ENCODE measurements at regions not wholly inside any gene's neighbourhood (a gene's known extent, or its start where the extent isn't known, plus 50 kb on each side); places are given as distances from the start of the nearest gene placed in this dataset.

GRCh38 chr15:95091444-95091843, 860.1 kb downstream of the MCTP2 start:
- Histone ChIP-seq H3K9me3 (ENCODE audit: control insufficient read depth in 1 of 2, low read length in 2 of 2) (no peaks in the 10 kb centered on the region), H3K27me3 (ENCODE audit: low read depth, low read length) (no peaks in the 10 kb centered on the region), H3K36me3 (ENCODE audit: control insufficient read depth in 1 of 2, insufficient read depth in 2 of 2, low read length in 2 of 2) (no peaks in the 10 kb centered on the region), H3K4me3 (ENCODE audit: low read depth in 1 of 2, low read length in 2 of 2) (no peak overlapping the region), H3K27ac (ENCODE audit: low read length) (no peak overlapping the region), H3K4me1 (ENCODE audit: control insufficient read depth in 1 of 2, insufficient read depth in 2 of 2, low read length in 2 of 2) (no peaks in the 10 kb centered on the region)

GRCh38 chr15:95095250-95095649, 863.9 kb downstream of the MCTP2 start:
- Histone ChIP-seq H3K27me3 (ENCODE audit: low read depth, low read length) (no peaks in the 10 kb centered on the region), H3K36me3 (ENCODE audit: control insufficient read depth in 1 of 2, insufficient read depth in 2 of 2, low read length in 2 of 2) (no peaks in the 10 kb centered on the region), H3K27ac (ENCODE audit: low read length) (no peak overlapping the region), H3K9me3 (ENCODE audit: control insufficient read depth in 1 of 2, low read length in 2 of 2) (no peaks in the 10 kb centered on the region), H3K4me3 (ENCODE audit: low read depth in 1 of 2, low read length in 2 of 2) (no peak overlapping the region), H3K4me1 (ENCODE audit: control insufficient read depth in 1 of 2, insufficient read depth in 2 of 2, low read length in 2 of 2) (no peaks in the 10 kb centered on the region)

DNA sequence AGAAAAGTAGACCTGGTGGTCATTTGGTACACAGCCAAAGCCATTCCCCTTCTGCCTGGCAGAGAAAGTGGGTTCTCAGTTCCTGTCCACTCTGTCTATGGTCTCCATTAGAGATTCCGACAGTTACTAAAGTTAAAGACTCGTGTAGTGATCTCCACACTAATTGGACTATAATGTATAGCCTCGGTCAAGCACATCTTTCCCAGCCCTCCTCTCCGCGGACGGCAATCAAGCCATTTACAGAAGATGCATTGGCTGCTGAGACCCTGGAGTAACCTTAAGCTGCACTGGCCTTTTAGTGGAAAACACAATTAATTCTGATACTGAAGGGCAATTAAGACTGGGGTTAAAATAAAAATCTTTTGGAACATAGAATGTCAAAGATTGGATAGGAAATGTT, 865.3 kb downstream of the MCTP2 start:
- no peaks in the 10 kb centered on the region for H3K36me3 ChIP-seq (ENCODE audit: control insufficient read depth in 1 of 2, insufficient read depth in 2 of 2, low read length in 2 of 2)
- no peaks in the 10 kb centered on the region for H3K4me1 ChIP-seq (ENCODE audit: control insufficient read depth in 1 of 2, insufficient read depth in 2 of 2, low read length in 2 of 2)
- H3K27me3 ChIP-seq (ENCODE audit: low read depth, low read length), result no peaks in the 10 kb centered on the region
- H3K9me3 ChIP-seq (ENCODE audit: control insufficient read depth in 1 of 2, low read length in 2 of 2), result no peaks in the 10 kb centered on the region
- no peak overlapping the region for H3K27ac ChIP-seq (ENCODE audit: low read length)
- H3K4me3 ChIP-seq (ENCODE audit: low read depth in 1 of 2, low read length in 2 of 2), result no peak overlapping the region

GRCh38 chr15:95097361-95097760, 866.0 kb downstream of the MCTP2 start:
- no peaks in the 10 kb centered on the region for H3K36me3 ChIP-seq (ENCODE audit: control insufficient read depth in 1 of 2, insufficient read depth in 2 of 2, low read length in 2 of 2)

DNA sequence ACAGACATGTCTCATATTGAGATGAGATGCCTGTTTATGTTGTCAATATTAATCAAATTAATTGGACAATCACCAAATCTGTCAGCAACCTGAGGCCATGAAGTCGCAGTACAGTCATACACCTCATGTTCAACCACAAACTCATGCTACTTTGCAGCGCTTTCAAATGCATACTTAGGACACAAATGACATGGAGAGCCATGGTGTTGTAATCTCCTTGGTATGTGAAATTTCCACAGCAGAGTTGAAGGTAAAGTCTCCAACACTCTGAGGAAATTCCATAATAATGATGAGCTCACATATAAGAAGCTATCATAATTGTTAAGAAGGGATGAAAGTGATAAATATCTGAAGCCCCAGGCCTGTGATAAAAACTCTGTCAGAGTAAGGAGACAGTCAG, 873.9 kb downstream of the MCTP2 start:
- Histone ChIP-seq H3K36me3 (ENCODE audit: control insufficient read depth in 1 of 2, insufficient read depth in 2 of 2, low read length in 2 of 2) (no peaks in the 10 kb centered on the region), H3K4me1 (ENCODE audit: control insufficient read depth in 1 of 2, insufficient read depth in 2 of 2, low read length in 2 of 2) (no peaks in the 10 kb centered on the region), H3K27ac (ENCODE audit: low read length) (no peak overlapping the region), H3K9me3 (ENCODE audit: control insufficient read depth in 1 of 2, low read length in 2 of 2) (no peaks in the 10 kb centered on the region), H3K4me3 (ENCODE audit: low read depth in 1 of 2, low read length in 2 of 2) (no peak overlapping the region), H3K27me3 (ENCODE audit: low read depth, low read length) (no peaks in the 10 kb centered on the region)

More at GRCh38 chr15:95097361-95097760, 866.0 kb downstream of the MCTP2 start:
- no peaks in the 10 kb centered on the region for H3K9me3 ChIP-seq (ENCODE audit: control insufficient read depth in 1 of 2, low read length in 2 of 2)
- H3K4me3 ChIP-seq (ENCODE audit: low read depth in 1 of 2, low read length in 2 of 2), result no peak overlapping the region
- no peaks in the 10 kb centered on the region for H3K27me3 ChIP-seq (ENCODE audit: low read depth, low read length)
- no peak overlapping the region for H3K27ac ChIP-seq (ENCODE audit: low read length)
- H3K4me1 ChIP-seq (ENCODE audit: control insufficient read depth in 1 of 2, insufficient read depth in 2 of 2, low read length in 2 of 2), result no peaks in the 10 kb centered on the region

GRCh38 chr15:95106801-95107200, 875.4 kb downstream of the MCTP2 start:
- no peaks in the 10 kb centered on the region for H3K4me1 ChIP-seq (ENCODE audit: control insufficient read depth in 1 of 2, insufficient read depth in 2 of 2, low read length in 2 of 2)
- H3K36me3 ChIP-seq (ENCODE audit: control insufficient read depth in 1 of 2, insufficient read depth in 2 of 2, low read length in 2 of 2), result no peaks in the 10 kb centered on the region
- no peaks in the 10 kb centered on the region for H3K27me3 ChIP-seq (ENCODE audit: low read depth, low read length)
- no peak overlapping the region for H3K27ac ChIP-seq (ENCODE audit: low read length)
- H3K9me3 ChIP-seq (ENCODE audit: control insufficient read depth in 1 of 2, low read length in 2 of 2), result no peaks in the 10 kb centered on the region
- no peak overlapping the region for H3K4me3 ChIP-seq (ENCODE audit: low read depth in 1 of 2, low read length in 2 of 2)

- Histone ChIP-seq H3K4me3 (ENCODE audit: low read depth in 1 of 2, low read length in 2 of 2) (no peak overlapping the region), H3K36me3 (ENCODE audit: control insufficient read depth in 1 of 2, insufficient read depth in 2 of 2, low read length in 2 of 2) (no peaks in the 10 kb centered on the region), H3K9me3 (ENCODE audit: control insufficient read depth in 1 of 2, low read length in 2 of 2) (no peaks in the 10 kb centered on the region), H3K4me1 (ENCODE audit: control insufficient read depth in 1 of 2, insufficient read depth in 2 of 2, low read length in 2 of 2) (no peaks in the 10 kb centered on the region), H3K27me3 (ENCODE audit: low read depth, low read length) (no peaks in the 10 kb centered on the region), H3K27ac (ENCODE audit: low read length) (no peak overlapping the region)
Observed at GRCh38 chr15:95108673-95109072, 877.3 kb downstream of the MCTP2 start.

DNA sequence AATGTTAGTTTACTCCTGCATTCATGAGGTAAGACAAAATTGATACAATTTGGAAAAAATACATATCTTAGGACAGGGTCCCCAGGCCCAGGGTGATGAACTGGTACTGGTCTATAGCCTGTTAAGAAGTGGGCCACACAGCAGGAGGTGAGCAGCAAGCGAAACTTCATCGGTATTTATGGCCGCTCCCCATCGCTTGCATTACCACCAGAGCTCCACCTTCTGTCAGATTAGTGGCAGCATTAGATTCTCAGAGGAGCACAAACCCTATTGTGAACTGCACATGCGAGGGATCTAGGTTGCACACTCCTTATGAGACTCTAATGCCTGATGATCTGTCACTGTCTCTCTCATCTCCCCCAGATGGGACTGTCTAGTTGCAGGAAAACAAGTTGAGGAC, 880.6 kb downstream of the MCTP2 start:
- H3K27ac ChIP-seq (ENCODE audit: low read length), result no peak overlapping the region
- H3K9me3 ChIP-seq (ENCODE audit: control insufficient read depth in 1 of 2, low read length in 2 of 2), result no peaks in the 10 kb centered on the region
- H3K27me3 ChIP-seq (ENCODE audit: low read depth, low read length), result no peaks in the 10 kb centered on the region
- H3K4me3 ChIP-seq (ENCODE audit: low read depth in 1 of 2, low read length in 2 of 2), result no peak overlapping the region
- H3K4me1 ChIP-seq (ENCODE audit: control insufficient read depth in 1 of 2, insufficient read depth in 2 of 2, low read length in 2 of 2), result no peaks in the 10 kb centered on the region
- H3K36me3 ChIP-seq (ENCODE audit: control insufficient read depth in 1 of 2, insufficient read depth in 2 of 2, low read length in 2 of 2), result no peaks in the 10 kb centered on the region

DNA sequence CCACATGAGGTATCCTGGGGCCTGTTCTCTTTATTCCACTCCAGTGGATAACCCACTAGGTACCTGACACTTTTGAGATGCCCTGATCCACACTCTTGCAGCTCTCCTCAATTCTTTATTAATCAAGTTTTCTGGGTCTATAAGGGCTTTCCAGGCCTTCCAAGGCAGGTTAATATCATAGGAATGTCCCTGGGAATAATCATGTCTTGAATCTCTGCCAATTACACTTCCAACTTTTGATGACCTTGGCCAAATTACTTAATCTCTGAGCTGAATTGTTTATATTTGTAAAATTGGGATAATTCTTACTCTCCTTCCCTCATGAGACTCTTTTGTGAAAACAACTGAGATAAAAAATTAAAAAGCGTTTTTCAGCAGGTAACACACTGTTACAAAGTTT, 881.7 kb downstream of the MCTP2 start:
- no peaks in the 10 kb centered on the region for H3K9me3 ChIP-seq (ENCODE audit: control insufficient read depth in 1 of 2, low read length in 2 of 2)

GRCh38 chr15:95119041-95119610, 887.8 kb downstream of the MCTP2 start:
- Histone ChIP-seq H3K27me3 (ENCODE audit: low read depth, low read length) (no peaks in the 10 kb centered on the region), H3K27ac (ENCODE audit: low read length) (no peak overlapping the region), H3K36me3 (ENCODE audit: control insufficient read depth in 1 of 2, insufficient read depth in 2 of 2, low read length in 2 of 2) (no peaks in the 10 kb centered on the region), H3K4me3 (ENCODE audit: low read depth in 1 of 2, low read length in 2 of 2) (no peak overlapping the region), H3K9me3 (ENCODE audit: control insufficient read depth in 1 of 2, low read length in 2 of 2) (no peaks in the 10 kb centered on the region), H3K4me1 (ENCODE audit: control insufficient read depth in 1 of 2, insufficient read depth in 2 of 2, low read length in 2 of 2) (no peaks in the 10 kb centered on the region)

More for the DNA sequence above, 881.7 kb downstream of the MCTP2 start:
- Histone ChIP-seq H3K27ac (ENCODE audit: low read length) (no peak overlapping the region), H3K36me3 (ENCODE audit: control insufficient read depth in 1 of 2, insufficient read depth in 2 of 2, low read length in 2 of 2) (no peaks in the 10 kb centered on the region), H3K27me3 (ENCODE audit: low read depth, low read length) (no peaks in the 10 kb centered on the region), H3K4me1 (ENCODE audit: control insufficient read depth in 1 of 2, insufficient read depth in 2 of 2, low read length in 2 of 2) (no peaks in the 10 kb centered on the region), H3K4me3 (ENCODE audit: low read depth in 1 of 2, low read length in 2 of 2) (no peak overlapping the region)

- Histone ChIP-seq H3K36me3 (ENCODE audit: control insufficient read depth in 1 of 2, insufficient read depth in 2 of 2, low read length in 2 of 2) (no peaks in the 10 kb centered on the region), H3K27me3 (ENCODE audit: low read depth, low read length) (no peaks in the 10 kb centered on the region), H3K27ac (ENCODE audit: low read length) (no peak overlapping the region), H3K4me1 (ENCODE audit: control insufficient read depth in 1 of 2, insufficient read depth in 2 of 2, low read length in 2 of 2) (no peaks in the 10 kb centered on the region), H3K9me3 (ENCODE audit: control insufficient read depth in 1 of 2, low read length in 2 of 2) (no peaks in the 10 kb centered on the region), H3K4me3 (ENCODE audit: low read depth in 1 of 2, low read length in 2 of 2) (no peak overlapping the region)
Observed at GRCh38 chr15:95120595-95120994, 889.2 kb downstream of the MCTP2 start.

GRCh38 chr15:95121191-95121590, 889.8 kb downstream of the MCTP2 start:
- H3K27me3 ChIP-seq (ENCODE audit: low read depth, low read length), result no peaks in the 10 kb centered on the region
- H3K9me3 ChIP-seq (ENCODE audit: control insufficient read depth in 1 of 2, low read length in 2 of 2), result no peaks in the 10 kb centered on the region
- H3K36me3 ChIP-seq (ENCODE audit: control insufficient read depth in 1 of 2, insufficient read depth in 2 of 2, low read length in 2 of 2), result no peaks in the 10 kb centered on the region
- no peak overlapping the region for H3K27ac ChIP-seq (ENCODE audit: low read length)
- H3K4me3 ChIP-seq (ENCODE audit: low read depth in 1 of 2, low read length in 2 of 2), result no peak overlapping the region
- H3K4me1 ChIP-seq (ENCODE audit: control insufficient read depth in 1 of 2, insufficient read depth in 2 of 2, low read length in 2 of 2), result no peaks in the 10 kb centered on the region
